H1 (cell line): ENCODE measurements at regions not wholly inside any gene's neighbourhood (a gene's known extent, or its start where the extent isn't known, plus 50 kb on each side); places are given as distances from the start of the nearest gene placed in this dataset.

Source experiments
- CTCF ChIA-PET: fragments of 300-600 bp; sonication (Branson Sonifier 250); formaldehyde crosslinking; loops from one replicate; lab custom pipeline; 2021; ENCODE audit not compliant: partially characterized antibody; lab: Charles Lee
- POLR2A ChIA-PET: fragments of 300-600 bp; sonication (Branson Sonifier 250); formaldehyde crosslinking; loops from one replicate; lab custom pipeline; 2021; ENCODE audit warnings: inconsistent platforms; ENCODE audit not compliant: partially characterized antibody; lab: Charles Lee
- DNase-seq, 2 experiments: peaks; one replicate each; pipeline versions ENCODE4 v3.0.0 to v3.0.0-alpha.2; 2010 to 2022; ENCODE audit warnings: low spot score in 2 of 2, low read depth in 1 of 2, mixed read lengths in 1 of 2
- FAIRE-seq: peaks from 2 replicates; lab custom pipeline; 2011; peaks lifted over from hg19 to GRCh38; lab: Jason Lieb, UNC
- H2AFZ ChIP-seq: 2 replicates; pipeline ENCODE4 v1.8.1; 2012; ENCODE audit warnings: low read length, inconsistent platforms
- H2AK5ac ChIP-seq: 2 replicates; pipeline ENCODE4 v1.6.1; 2013; ENCODE audit warnings: low read depth, low read length
- H2BK120ac ChIP-seq: replicated peaks from 2 replicates; pipeline ENCODE3; 2013; ENCODE audit warnings: low read depth, low read length, inconsistent platforms
- H2BK12ac ChIP-seq: 2 replicates; pipeline ENCODE4 v1.6.1; 2013; ENCODE audit warnings: low read depth, low read length
- H2BK15ac ChIP-seq: 2 replicates; pipeline ENCODE4 v1.6.1; 2013; ENCODE audit warnings: low read length
- H2BK20ac ChIP-seq: 2 replicates; pipeline ENCODE4 v1.6.1; 2013; ENCODE audit warnings: low read length
- H2BK5ac ChIP-seq: 2 replicates; pipeline ENCODE4 v1.6.1; 2013; ENCODE audit warnings: low read depth, low read length
- H3K14ac ChIP-seq: 2 replicates; pipeline ENCODE4 v1.6.1; 2013; ENCODE audit warnings: inconsistent platforms; ENCODE audit not compliant: insufficient read length
- H3K18ac ChIP-seq: 2 replicates; pipeline ENCODE4 v1.6.1; 2013; ENCODE audit warnings: low read length; ENCODE audit errors: extremely low read depth
- H3K23ac ChIP-seq: 2 replicates; pipeline ENCODE4 v1.6.1; 2013; ENCODE audit warnings: inconsistent platforms; ENCODE audit not compliant: insufficient read length
- H3K23me2 ChIP-seq: 2 replicates; pipeline ENCODE4 v1.6.1; 2013; ENCODE audit warnings: low read depth, low read length
- H3K27ac ChIP-seq: 2 replicates; pipeline ENCODE4 v1.6.1; 2011; ENCODE audit warnings: low read depth, low read length, inconsistent platforms
- H3K27me3 ChIP-seq, 4 experiments: replicated peaks in 1 of 4; 1 replicate in 1 of 4; 2 replicates in 3 of 4; pipeline versions ENCODE4 v1.6.1 to v1.8.1; 2011 to 2013; ENCODE audit warnings: low read length in 3 of 4, mild to moderate bottlenecking in 3 of 4, inconsistent platforms in 2 of 4, mixed read lengths in 2 of 4, moderate library complexity in 1 of 4; ENCODE audit not compliant: control insufficient read depth in 3 of 4, insufficient read depth in 3 of 4; ENCODE audit errors: extremely low read depth in 1 of 4
- H3K36me3 ChIP-seq, 4 experiments: 2 replicates each; pipeline versions ENCODE4 v1.6.1 to v1.8.1; 2011 to 2013; ENCODE audit warnings: mild to moderate bottlenecking in 4 of 4, low read length in 3 of 4, moderate library complexity in 2 of 4, control low read depth in 1 of 4, inconsistent platforms in 1 of 4; ENCODE audit not compliant: insufficient read depth in 4 of 4, control insufficient read depth in 2 of 4
- H3K4ac ChIP-seq: replicated peaks from 2 replicates; pipeline ENCODE3; 2013; ENCODE audit warnings: low read length, low read depth, mixed read lengths, inconsistent platforms; ENCODE audit not compliant: insufficient read length
- H3K4me1 ChIP-seq, 4 experiments: replicated peaks in 1 of 4; 1 replicate in 1 of 4; 2 replicates in 3 of 4; pipeline versions ENCODE4 v1.6.1 to v1.8.1; 2011 to 2013; ENCODE audit warnings: low read length in 3 of 4, inconsistent platforms in 2 of 4, mixed read lengths in 1 of 4; ENCODE audit not compliant: insufficient read depth in 4 of 4, control insufficient read depth in 3 of 4
- H3K4me2 ChIP-seq, 2 experiments: 2 replicates each; pipeline versions ENCODE4 v1.6.1 to v1.8.1; 2011 to 2013; ENCODE audit warnings: low read depth in 2 of 2, low read length in 2 of 2, control low read depth in 1 of 2, inconsistent platforms in 1 of 2, mild to moderate bottlenecking in 1 of 2; ENCODE audit not compliant: insufficient read depth in 1 of 2
- H3K4me3 ChIP-seq, 4 experiments: fragments of 200-600, 300-600 bp in 1 of 4; sonication (generic), shearing (Covaris generic), sonication (Bioruptor Twin) in 1 of 4; 2 replicates each; pipeline versions ENCODE4 v1.5.1 to v1.8.1; 2011 to 2016; ENCODE audit warnings: low read length in 4 of 4, low read depth in 3 of 4, control low read depth in 2 of 4, inconsistent platforms in 2 of 4, mild to moderate bottlenecking in 2 of 4, mixed read lengths in 1 of 4, moderate library complexity in 1 of 4; ENCODE audit not compliant: insufficient read depth in 2 of 4; ENCODE audit errors: extremely low read depth in 1 of 4
- H3K56ac ChIP-seq: replicated peaks from 2 replicates; pipeline ENCODE3; 2013; ENCODE audit warnings: low read depth, mild to moderate bottlenecking, mixed read lengths, low read length, inconsistent platforms; ENCODE audit not compliant: insufficient read length
- H3K79me1 ChIP-seq: 2 replicates; pipeline ENCODE4 v1.6.1; 2013; ENCODE audit warnings: low read depth, low read length, control low read depth
- H3K79me2 ChIP-seq, 2 experiments: 2 replicates each; pipeline versions ENCODE4 v1.6.1 to v1.8.1; 2012 to 2013; ENCODE audit warnings: low read length in 2 of 2, mild to moderate bottlenecking in 2 of 2, inconsistent platforms in 1 of 2; ENCODE audit not compliant: insufficient read depth in 2 of 2, control insufficient read depth in 1 of 2
- H3K9ac ChIP-seq, 4 experiments: replicated peaks in 1 of 4; 1 replicate in 1 of 4; 2 replicates in 3 of 4; pipeline versions ENCODE4 v1.6.1 to v1.8.1; 2011 to 2013; ENCODE audit warnings: low read depth in 3 of 4, low read length in 3 of 4, control low read depth in 2 of 4, mild to moderate bottlenecking in 2 of 4, moderate library complexity in 2 of 4, inconsistent platforms in 1 of 4; ENCODE audit errors: extremely low read depth in 1 of 4
- H3K9me3 ChIP-seq, 2 experiments: 2 replicates each; pipeline versions ENCODE4 v1.6.1 to v1.8.1; 2012 to 2013; ENCODE audit warnings: mild to moderate bottlenecking in 2 of 2, moderate library complexity in 2 of 2, control low read depth in 1 of 2, inconsistent platforms in 1 of 2, low read depth in 1 of 2, low read length in 1 of 2, mixed read lengths in 1 of 2; ENCODE audit not compliant: insufficient read depth in 2 of 2
- H4K20me1 ChIP-seq, 2 experiments: replicated peaks in 1 of 2; 2 replicates each; pipeline versions ENCODE3 to v1.8.1; 2011 to 2013; ENCODE audit warnings: inconsistent platforms in 2 of 2, low read length in 2 of 2, mild to moderate bottlenecking in 1 of 2; ENCODE audit not compliant: insufficient read depth in 2 of 2, control insufficient read depth in 1 of 2
- H4K5ac ChIP-seq: 2 replicates; pipeline ENCODE4 v1.6.1; 2013; ENCODE audit warnings: low read length, low read depth, mixed read lengths, inconsistent platforms; ENCODE audit not compliant: insufficient read length
- H4K8ac ChIP-seq: 2 replicates; pipeline ENCODE4 v1.8.0; 2013; ENCODE audit warnings: mild to moderate bottlenecking, moderate library complexity, low read length, inconsistent platforms; ENCODE audit not compliant: insufficient read depth; ENCODE audit errors: extremely low read depth
- H4K91ac ChIP-seq: replicated peaks from 2 replicates; pipeline ENCODE3; 2013; ENCODE audit warnings: low read length, mixed read lengths, inconsistent platforms; ENCODE audit not compliant: insufficient read length
- EGR1 ChIP-seq: IDR thresholded peaks from 2 replicates; pipeline ENCODE4 v1.6.1; 2011; ENCODE audit warnings: low read depth, low read length, borderline replicate concordance
- KDM1A ChIP-seq: fragments of 200-600, 300-600 bp; sonication (generic); IDR thresholded peaks from 2 replicates; pipeline ENCODE4 v1.7.1; 2016; ENCODE audit warnings: mild to moderate bottlenecking, low read length, borderline replicate concordance
- KDM5A ChIP-seq: fragments of 200-600 bp; IDR thresholded peaks from 2 replicates; pipeline ENCODE4 v1.7.1; 2012; ENCODE audit warnings: mild to moderate bottlenecking, low read length, inconsistent platforms, mixed read lengths
- PHF8 ChIP-seq: fragments of 200-600 bp; sonication (generic); conservative IDR thresholded peaks from 2 replicates; pipeline ENCODE4 v1.7.1; 2012; ENCODE audit warnings: low read depth, mild to moderate bottlenecking, inconsistent platforms, low read length, moderate library complexity
- SAP30 ChIP-seq: fragments of 300-600 bp; sonication (generic); IDR thresholded peaks from 2 replicates; pipeline ENCODE4 v1.7.1; 2012; ENCODE audit warnings: low read length, moderate library complexity, mild to moderate bottlenecking, inconsistent platforms; ENCODE audit not compliant: insufficient read depth, insufficient replicate concordance
- WGBS, 2 experiments: shearing (Covaris generic) in 1 of 2; methylation state at CpG; one replicate each; pipeline versions ENCODE4 v1.1.6 to v1.1.7; 2013 to 2015; ENCODE audit warnings: low lambda C conversion rate in 2 of 2, mixed read lengths in 2 of 2, inconsistent platforms in 1 of 2, low coverage in 1 of 2, missing lambda C conversion rate in 1 of 2; ENCODE audit not compliant: insufficient replicate concordance in 2 of 2, insufficient coverage in 1 of 2, insufficient read length in 1 of 2; ENCODE audit errors: extremely low coverage in 1 of 2, missing lambda C conversion rate in 1 of 2; 5-methylcytosine and 5-hydroxymethylcytosine counted together

DNA sequence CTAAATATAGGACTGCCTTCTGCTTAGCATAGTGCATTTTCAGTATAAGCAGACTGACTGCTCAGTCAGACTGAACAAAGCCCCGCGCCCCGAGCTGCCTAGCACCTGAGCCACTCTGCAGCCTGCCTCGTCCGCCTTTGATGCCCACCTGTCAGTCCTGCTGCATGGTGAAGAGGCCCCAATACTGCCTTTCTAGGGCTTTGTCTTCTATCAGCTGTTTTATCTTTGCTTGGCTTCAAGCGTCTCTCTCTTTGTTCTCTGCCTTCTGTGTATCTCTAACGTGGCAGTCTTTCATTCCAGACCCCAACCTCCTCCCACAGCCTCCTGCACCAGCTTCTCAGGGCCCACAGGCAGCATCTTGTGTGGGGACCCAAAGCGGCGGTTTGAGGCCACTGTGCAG lies 1001.0 kb downstream of the VRK1 start:
- no peak overlapping the region for H2BK5ac ChIP-seq
- TF ChIP-seq EGR1 (no peak), SAP30 (no peak), KDM1A (no peak), PHF8 (no peak), KDM5A (no peak)
- H4K8ac ChIP-seq = no peak overlapping the region
- H2BK15ac ChIP-seq = no peak overlapping the region
- whole genome bisulfite sequencing, 2 experiments = 97% methylated on average over 9 of the region's 9 CpGs; no CpG with 5 or more reads in 1 of the 2 experiments
- no peak overlapping the region for H4K91ac ChIP-seq
- no peak overlapping the region for H3K4me2 ChIP-seq
- H2BK20ac ChIP-seq = no peak overlapping the region
- H3K4me1 ChIP-seq = no peaks in the 10 kb centered on the region; a peak in 1 of 7 replicates
- no peak overlapping the region for H2AFZ ChIP-seq
- no peak overlapping the region for H3K14ac ChIP-seq
- no peaks in the 10 kb centered on the region; the same call in 1 of the 2 replicates for H3K23me2 ChIP-seq
- ChIA-PET CTCF (interaction anchor here (0.6 kb wide), 1 partner anchor 8 kb away, joined by 3 read pairs; no protein-coding TSS in a partner anchor), POLR2A (no interaction called here)
- no peak overlapping the region for H2BK12ac ChIP-seq
- H3K56ac ChIP-seq = no peak overlapping the region
- H4K20me1 ChIP-seq = no peaks in the 10 kb centered on the region
- H3K36me3 ChIP-seq = no peaks in the 10 kb centered on the region
- no peak overlapping the region for H3K9ac ChIP-seq
- H3K4ac ChIP-seq = no peak overlapping the region
- H3K4me3 ChIP-seq = no peak overlapping the region
- H2BK120ac ChIP-seq = no peak overlapping the region
- H4K5ac ChIP-seq = no peak overlapping the region
- FAIRE-seq (no peak), DNase-seq (no peak)
- H3K9me3 ChIP-seq = no peaks in the 10 kb centered on the region
- no peaks in the 10 kb centered on the region; a peak in 1 of 7 replicates for H3K27me3 ChIP-seq
- no peaks in the 10 kb centered on the region for H3K79me2 ChIP-seq
- no peak overlapping the region for H2AK5ac ChIP-seq
- H3K18ac ChIP-seq = no peak overlapping the region
- no peak overlapping the region for H3K23ac ChIP-seq
- H3K27ac ChIP-seq = no peak overlapping the region
- no peaks in the 10 kb centered on the region for H3K79me1 ChIP-seq
